HG02763 (cell line): ENCODE measurements at regions not wholly inside any gene's neighbourhood (a gene's known extent, or its start where the extent isn't known, plus 50 kb on each side); places are given as distances from the start of the nearest gene placed in this dataset.

ENCODE experiments used
- ATAC-seq: cut with Tn5 transposase; IDR thresholded peaks from one replicate; pipeline ENCODE4 v1.9.1; 2021; ENCODE audit warnings: mild to moderate bottlenecking, moderate library complexity; ENCODE audit not compliant: unreplicated experiment

GRCh38 chr3:161555320-161555719 is 58.7 kb downstream of the OTOL1 start:
- ATAC-seq = no peak

GRCh38 chr3:161556533-161556932 is 59.9 kb downstream of the OTOL1 start:
- no peak for ATAC-seq

- no peak for ATAC-seq
Observed at GRCh38 chr3:161556941-161557340, 60.3 kb downstream of the OTOL1 start.

GRCh38 chr3:161557445-161558150 is 61.0 kb downstream of the OTOL1 start:
- ATAC-seq = no peak

- ATAC-seq = no peak
Observed at GRCh38 chr3:161558236-161558635, 61.6 kb downstream of the OTOL1 start.

- peak; percentile 46 for ATAC-seq
Observed at GRCh38 chr3:161559177-161559998, 62.8 kb downstream of the OTOL1 start.

- no peak for ATAC-seq
Observed at GRCh38 chr3:161560008-161560637, 63.5 kb downstream of the OTOL1 start.

- ATAC-seq = no peak
Observed at GRCh38 chr3:161567577-161568361, 71.2 kb downstream of the OTOL1 start.

- ATAC-seq = no peak
Observed at GRCh38 chr3:161568671-161569070, 72.1 kb downstream of the OTOL1 start.

- ATAC-seq = no peak
Observed at GRCh38 chr3:161571951-161572350, 75.3 kb downstream of the OTOL1 start.

GRCh38 chr3:161573136-161573535 is 76.5 kb downstream of the OTOL1 start:
- no peak for ATAC-seq

GRCh38 chr3:161575901-161576300 is 79.3 kb downstream of the OTOL1 start:
- ATAC-seq = no peak

GRCh38 chr3:161576311-161576710 is 79.7 kb downstream of the OTOL1 start:
- no peak for ATAC-seq

- ATAC-seq = no peak
Observed at GRCh38 chr3:161576714-161577510, 80.3 kb downstream of the OTOL1 start.

- ATAC-seq = no peak
Observed at GRCh38 chr3:161577662-161578061, 81.1 kb downstream of the OTOL1 start.

GRCh38 chr3:161579395-161580126 is 83.0 kb downstream of the OTOL1 start:
- no peak for ATAC-seq

- ATAC-seq = no peak
Observed at GRCh38 chr3:161585922-161586321, 89.3 kb downstream of the OTOL1 start.

GRCh38 chr3:161586556-161587235 is 90.1 kb downstream of the OTOL1 start:
- no peak for ATAC-seq

GRCh38 chr3:161598639-161599038 is 102.0 kb downstream of the OTOL1 start:
- no peak for ATAC-seq
